ENCODE measurements at regions not wholly inside any gene's neighbourhood (a gene's known extent, or its start where the extent isn't known, plus 50 kb on each side); places are given as distances from the start of the nearest gene placed in this dataset.
"Not testable (repeated sequence)": the region's sequence is repeated elsewhere in the genome, so short reads cannot be mapped to it uniquely, and the experiment has no call there.

- DNase-seq (ENCODE audit: low spot score): no peak
Observed at GRCh38 chr1:232131715-232132391, 498.1 kb downstream of the SIPA1L2 start.

- DNase-seq (ENCODE audit: low spot score): no peak
Observed at GRCh38 chr1:232130815-232131480, 499.0 kb downstream of the SIPA1L2 start.

GRCh38 chr1:232127190-232127589 lies 500.6 kb downstream of the DISC1 start:
- no peak for DNase-seq (ENCODE audit: low spot score)

GRCh38 chr1:232123775-232124659 lies 497.4 kb downstream of the DISC1 start:
- DNase-seq (ENCODE audit: low spot score): no peak

- not testable (repeated sequence) for DNase-seq (ENCODE audit: low spot score)
Observed at GRCh38 chr1:232117903-232118302, 491.3 kb downstream of the DISC1 start.

GRCh38 chr1:232114985-232115384 lies 488.4 kb downstream of the DISC1 start:
- no peak for DNase-seq (ENCODE audit: low spot score)

- no peak for DNase-seq (ENCODE audit: low spot score)
Observed at GRCh38 chr1:232112076-232112475, 485.5 kb downstream of the DISC1 start.

GRCh38 chr1:232111611-232112010 lies 485.0 kb downstream of the DISC1 start:
- no peak for DNase-seq (ENCODE audit: low spot score)

- peak; percentile 80 for DNase-seq (ENCODE audit: low spot score)
Observed at GRCh38 chr1:232110281-232111090, 483.9 kb downstream of the DISC1 start.

- no peak for DNase-seq (ENCODE audit: low spot score)
Observed at GRCh38 chr1:232109391-232109790, 482.8 kb downstream of the DISC1 start.

- DNase-seq (ENCODE audit: low spot score): no peak
Observed at GRCh38 chr1:232108598-232108997, 482.0 kb downstream of the DISC1 start.

GRCh38 chr1:232106415-232106814 lies 479.8 kb downstream of the DISC1 start:
- no peak for DNase-seq (ENCODE audit: low spot score)

- no peak for DNase-seq (ENCODE audit: low spot score)
Observed at GRCh38 chr1:232105561-232105960, 479.0 kb downstream of the DISC1 start.

- DNase-seq (ENCODE audit: low spot score): no peak
Observed at GRCh38 chr1:232101231-232101630, 474.6 kb downstream of the DISC1 start.

- DNase-seq (ENCODE audit: low spot score): no peak
Observed at GRCh38 chr1:232096751-232097150, 470.2 kb downstream of the DISC1 start.
